ENCODE measurements at regions not wholly inside any gene's neighbourhood (a gene's known extent, or its start where the extent isn't known, plus 50 kb on each side); places are given as distances from the start of the nearest gene placed in this dataset.

GRCh38 chr1:232699814-232700213, 69.9 kb upstream of the SIPA1L2 start:
- no peak for FAIRE-seq
- H3K9ac ChIP-seq (ENCODE audit: control insufficient read depth, extremely low read depth, insufficient read depth, low read length): no peak overlapping the region
- dilution Hi-C loops (cut with MboI; ENCODE audit: extremely low pct_ligation_motif_present, low sequenced_read_pairs): no loop called here

GRCh38 chr1:232702911-232703310, 73.0 kb upstream of the SIPA1L2 start:
- Histone ChIP-seq H3K4me2 (ENCODE audit: control insufficient read depth, extremely low read depth, insufficient read depth, low read depth, low read length) (no peak overlapping the region), H3K27ac (ENCODE audit: control insufficient read depth, insufficient read depth, low read length) (no peak overlapping the region), H3K9ac (ENCODE audit: control insufficient read depth, extremely low read depth, insufficient read depth, low read length) (no peak overlapping the region), H3K9me1 (ENCODE audit: control insufficient read depth, extremely low read depth, insufficient read depth, low read length) (no peaks in the 10 kb centered on the region), H3K27me3 (ENCODE audit: control insufficient read depth, extremely low read depth, insufficient read depth, low read length) (no peaks in the 10 kb centered on the region), H3K9me3 (ENCODE audit: control insufficient read depth, low read depth, low read length) (peaks cover 3% of the 10 kb centered on the region), H4K20me1 (ENCODE audit: control insufficient read depth, extremely low read depth, insufficient read depth, low read length) (no peaks in the 10 kb centered on the region), H3K36me3 (ENCODE audit: control insufficient read depth in 2 of 2, extremely low read depth in 1 of 2, insufficient read depth in 2 of 2, low read length in 2 of 2) (no peaks in the 10 kb centered on the region), H3K4me1 (ENCODE audit: control insufficient read depth, extremely low read depth, insufficient read depth, low read length) (peaks cover 15% of the 10 kb centered on the region), H3K79me2 (ENCODE audit: control insufficient read depth, insufficient read depth, low read length) (no peaks in the 10 kb centered on the region), H2AFZ (ENCODE audit: control insufficient read depth, low read length) (no peak overlapping the region), H3K4me3 (ENCODE audit: control insufficient read depth in 2 of 3, extremely low read depth in 1 of 3, insufficient read depth in 2 of 3, low read depth in 1 of 3, low read length in 3 of 3) (no peak overlapping the region)
- FAIRE-seq (no peak), DNase-seq (ENCODE audit: low read depth, low spot score) (no peak)
- TF ChIP-seq EZH2 (IDR thresholded peaks at IDR 0.05; ENCODE audit: low read length): no peak
- TF ChIP-seq CTCF (optimal IDR thresholded peaks at IDR 0.05 in 1 of 3, IDR thresholded peaks at IDR 0.05 in 1 of 3, conservative IDR thresholded peaks at IDR 0.05 in 1 of 3; ENCODE audit: extremely low read depth in 1 of 3, insufficient read depth in 2 of 3, low read length in 3 of 3): no peak
- dilution Hi-C loops (cut with MboI; ENCODE audit: extremely low pct_ligation_motif_present, low sequenced_read_pairs): no loop called here

More at GRCh38 chr1:232699814-232700213, 69.9 kb upstream of the SIPA1L2 start:
- no peaks in the 10 kb centered on the region for H3K9me1 ChIP-seq (ENCODE audit: control insufficient read depth, extremely low read depth, insufficient read depth, low read length)
- H3K4me3 ChIP-seq (ENCODE audit: control insufficient read depth in 2 of 3, extremely low read depth in 1 of 3, insufficient read depth in 2 of 3, low read depth in 1 of 3, low read length in 3 of 3): no peak overlapping the region
- peaks cover 7% of the 10 kb centered on the region for H3K4me1 ChIP-seq (ENCODE audit: control insufficient read depth, extremely low read depth, insufficient read depth, low read length)
- H4K20me1 ChIP-seq (ENCODE audit: control insufficient read depth, extremely low read depth, insufficient read depth, low read length): no peaks in the 10 kb centered on the region
- no peak for DNase-seq (ENCODE audit: low read depth, low spot score)
- H3K9me3 ChIP-seq (ENCODE audit: control insufficient read depth, low read depth, low read length): peaks cover 3% of the 10 kb centered on the region
- no peak overlapping the region for H2AFZ ChIP-seq (ENCODE audit: control insufficient read depth, low read length)
- H3K36me3 ChIP-seq (ENCODE audit: control insufficient read depth in 2 of 2, extremely low read depth in 1 of 2, insufficient read depth in 2 of 2, low read length in 2 of 2): no peaks in the 10 kb centered on the region
- no peak overlapping the region for H3K4me2 ChIP-seq (ENCODE audit: control insufficient read depth, extremely low read depth, insufficient read depth, low read depth, low read length)
- no peaks in the 10 kb centered on the region for H3K79me2 ChIP-seq (ENCODE audit: control insufficient read depth, insufficient read depth, low read length)
- TF ChIP-seq EZH2 (IDR thresholded peaks at IDR 0.05; ENCODE audit: low read length): no peak
- TF ChIP-seq CTCF (optimal IDR thresholded peaks at IDR 0.05 in 1 of 3, IDR thresholded peaks at IDR 0.05 in 1 of 3, conservative IDR thresholded peaks at IDR 0.05 in 1 of 3; ENCODE audit: extremely low read depth in 1 of 3, insufficient read depth in 2 of 3, low read length in 3 of 3): no peak
- no peak overlapping the region for H3K27ac ChIP-seq (ENCODE audit: control insufficient read depth, insufficient read depth, low read length)
- H3K27me3 ChIP-seq (ENCODE audit: control insufficient read depth, extremely low read depth, insufficient read depth, low read length): peaks cover 6% of the 10 kb centered on the region
